Gastrocnemius medialis (tissue), 4 donors: ENCODE measurements at regions not wholly inside any gene's neighbourhood (a gene's known extent, or its start where the extent isn't known, plus 50 kb on each side); places are given as distances from the start of the nearest gene placed in this dataset.

Source experiments
- ATAC-seq, 2 donors: fragments of 150-250 bp; one replicate each; pipeline ENCODE4 v1.9.1; 2016
- DNase-seq, 2 donors: peaks; one replicate each; pipeline ENCODE4 v3.0.0-alpha.2; 2019
- H3K27ac ChIP-seq, 4 donors: fragments of 200-600 bp; sonication (generic); 1 replicate in 1 of 4; 2 replicates in 3 of 4; pipeline ENCODE4 v1.5.1; 2016 to 2018; ENCODE audit warnings: mild to moderate bottlenecking in 2 of 4, moderate library complexity in 1 of 4
- H3K27me3 ChIP-seq, 3 donors: fragments of 200-600 bp; sonication (generic) in 2 of 3; 1 replicate in 1 of 3; 2 replicates in 2 of 3; pipeline versions ENCODE4 v1.5.1 to v1.6.0; 2016 to 2019; ENCODE audit warnings: mild to moderate bottlenecking in 1 of 3, moderate library complexity in 1 of 3
- H3K36me3 ChIP-seq, 2 donors: fragments of 200-600 bp; sonication (generic) in 1 of 2; one replicate each; pipeline ENCODE4 v1.5.1; 2017 to 2018
- H3K4me1 ChIP-seq, 2 donors: fragments of 200-600 bp; sonication (generic) in 1 of 2; one replicate each; pipeline ENCODE4 v1.5.1; 2016 to 2017; ENCODE audit warnings: mild to moderate bottlenecking in 2 of 2
- H3K4me3 ChIP-seq, 4 donors: fragments of 200-600 bp; sonication (generic) in 3 of 4; 1 replicate in 1 of 4; 2 replicates in 3 of 4; pipeline ENCODE4 v1.5.1; 2016 to 2019; ENCODE audit warnings: mild to moderate bottlenecking in 2 of 4
- H3K9me3 ChIP-seq, 3 donors: fragments of 200-600 bp; sonication (generic) in 2 of 3; 1 replicate in 1 of 3; 2 replicates in 2 of 3; pipeline ENCODE4 v1.5.1; 2016 to 2019
- POLR2A ChIP-seq, 2 donors: fragments of 450-650 bp; IDR thresholded peaks; one replicate each; pipeline ENCODE4 v1.6.1; 2017; ENCODE audit warnings: antibody characterized with exemption in 2 of 2, mild to moderate bottlenecking in 2 of 2, moderate library complexity in 2 of 2
- in situ Hi-C, 4 donors: fragments of 200-750 bp; cut with MboI; loops; one replicate each; pipeline versions ENCODE4 v1.15.0 to v1.8.0; 2017; ENCODE audit warnings: low sequenced_read_pairs in 4 of 4
- intact Hi-C: fragments of 100-400 bp; cut with DNase I; formaldehyde crosslinking; loops from one replicate; pipeline ENCODE4 v1.15.1; 2023; ENCODE audit warnings: low total_unique reads
- TF ChIP-seq, protein P1 (sequence below), 5 experiments: fragments of 450-650 bp in 3 of 5; fragments of 200-600 bp in 2 of 5; sonication (generic) in 2 of 5; IDR thresholded peaks in 4 of 5; conservative IDR thresholded peaks in 1 of 5; 1 replicate in 4 of 5; 2 replicates in 1 of 5; pipeline ENCODE4 v1.5.1; 2016 to 2019; ENCODE audit warnings: antibody characterized with exemption in 5 of 5, mild to moderate bottlenecking in 3 of 5, moderate library complexity in 3 of 5

DNA sequence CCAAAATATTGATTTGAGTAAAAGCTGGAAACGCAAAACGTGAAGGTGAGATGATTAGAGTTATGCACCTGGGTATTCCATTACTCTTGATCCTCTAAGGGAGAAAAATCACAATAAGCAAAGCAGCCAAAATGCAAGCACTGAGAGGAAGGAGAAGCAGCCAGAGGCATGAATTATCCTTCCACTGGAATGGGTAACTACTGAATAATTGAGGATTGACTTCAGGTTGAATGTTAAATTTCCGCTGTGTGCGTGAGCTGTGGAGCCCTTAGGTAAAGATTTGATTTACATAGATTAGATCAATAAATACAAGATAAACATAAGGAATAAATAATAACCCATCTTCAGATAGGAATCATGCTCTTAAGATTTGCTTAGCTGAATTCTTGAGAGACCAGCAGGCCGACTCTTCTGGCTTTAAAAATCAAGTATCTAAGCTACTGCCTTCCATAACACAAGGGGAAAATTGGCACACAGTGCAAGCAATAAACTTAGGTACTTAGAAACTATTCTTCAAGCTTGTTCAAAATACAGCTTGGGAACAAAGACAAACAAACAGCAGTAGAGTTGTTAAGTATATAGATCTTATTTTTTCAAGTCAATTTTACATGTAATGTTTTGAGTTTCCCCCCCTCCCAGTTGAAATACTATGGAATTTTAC, 1459.5 kb downstream of the ZPLD1 start:
- DNase-seq (no peak), ATAC-seq (no peak)
- H3K36me3 ChIP-seq: no peaks in the 10 kb centered on the region
- in situ Hi-C loops: no loop called here
- H3K27me3 ChIP-seq: no peaks in the 10 kb centered on the region
- no peaks in the 10 kb centered on the region for H3K4me1 ChIP-seq
- H3K4me3 ChIP-seq: no peak overlapping the region
- H3K27ac ChIP-seq: no peak overlapping the region
- intact Hi-C loops: no loop called here
- TF ChIP-seq, protein P1, sequence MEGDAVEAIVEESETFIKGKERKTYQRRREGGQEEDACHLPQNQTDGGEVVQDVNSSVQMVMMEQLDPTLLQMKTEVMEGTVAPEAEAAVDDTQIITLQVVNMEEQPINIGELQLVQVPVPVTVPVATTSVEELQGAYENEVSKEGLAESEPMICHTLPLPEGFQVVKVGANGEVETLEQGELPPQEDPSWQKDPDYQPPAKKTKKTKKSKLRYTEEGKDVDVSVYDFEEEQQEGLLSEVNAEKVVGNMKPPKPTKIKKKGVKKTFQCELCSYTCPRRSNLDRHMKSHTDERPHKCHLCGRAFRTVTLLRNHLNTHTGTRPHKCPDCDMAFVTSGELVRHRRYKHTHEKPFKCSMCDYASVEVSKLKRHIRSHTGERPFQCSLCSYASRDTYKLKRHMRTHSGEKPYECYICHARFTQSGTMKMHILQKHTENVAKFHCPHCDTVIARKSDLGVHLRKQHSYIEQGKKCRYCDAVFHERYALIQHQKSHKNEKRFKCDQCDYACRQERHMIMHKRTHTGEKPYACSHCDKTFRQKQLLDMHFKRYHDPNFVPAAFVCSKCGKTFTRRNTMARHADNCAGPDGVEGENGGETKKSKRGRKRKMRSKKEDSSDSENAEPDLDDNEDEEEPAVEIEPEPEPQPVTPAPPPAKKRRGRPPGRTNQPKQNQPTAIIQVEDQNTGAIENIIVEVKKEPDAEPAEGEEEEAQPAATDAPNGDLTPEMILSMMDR (IDR thresholded peaks at IDR 0.05 in 4 of 5, conservative IDR thresholded peaks at IDR 0.05 in 1 of 5): no peak
- TF ChIP-seq POLR2A (IDR thresholded peaks at IDR 0.05): no peak
- H3K9me3 ChIP-seq: no peaks in the 10 kb centered on the region

DNA sequence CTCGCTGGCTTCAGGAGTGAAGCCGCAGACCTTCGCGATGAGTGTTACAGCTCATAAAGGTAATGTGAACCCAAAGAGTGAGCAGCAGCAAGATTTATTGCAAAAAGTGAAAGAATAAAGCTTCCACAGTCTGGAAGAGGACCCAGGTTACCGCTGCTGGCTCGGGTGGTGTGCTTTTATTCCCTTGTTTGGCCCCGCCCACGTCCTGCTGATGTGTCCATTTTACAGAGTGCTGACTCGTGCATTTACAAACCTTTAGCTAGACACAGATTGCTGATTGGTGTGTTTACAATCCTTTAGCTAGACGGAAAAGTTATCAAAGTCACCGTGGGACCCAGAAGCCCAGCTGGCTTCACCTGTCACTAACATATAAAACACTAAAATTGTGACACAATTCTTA, 1464.5 kb downstream of the ZPLD1 start:
- DNase-seq (no peak), ATAC-seq (no peak)
- TF ChIP-seq POLR2A (IDR thresholded peaks at IDR 0.05): no peak
- TF ChIP-seq, protein P1 (IDR thresholded peaks at IDR 0.05 in 4 of 5, conservative IDR thresholded peaks at IDR 0.05 in 1 of 5): no peak
- Histone ChIP-seq H3K27me3 (no peaks in the 10 kb centered on the region), H3K4me3 (no peak overlapping the region), H3K27ac (no peak overlapping the region), H3K9me3 (no peaks in the 10 kb centered on the region), H3K36me3 (no peaks in the 10 kb centered on the region), H3K4me1 (no peaks in the 10 kb centered on the region)
- in situ Hi-C loops (no loop called here), intact Hi-C loops (no loop called here)

DNA sequence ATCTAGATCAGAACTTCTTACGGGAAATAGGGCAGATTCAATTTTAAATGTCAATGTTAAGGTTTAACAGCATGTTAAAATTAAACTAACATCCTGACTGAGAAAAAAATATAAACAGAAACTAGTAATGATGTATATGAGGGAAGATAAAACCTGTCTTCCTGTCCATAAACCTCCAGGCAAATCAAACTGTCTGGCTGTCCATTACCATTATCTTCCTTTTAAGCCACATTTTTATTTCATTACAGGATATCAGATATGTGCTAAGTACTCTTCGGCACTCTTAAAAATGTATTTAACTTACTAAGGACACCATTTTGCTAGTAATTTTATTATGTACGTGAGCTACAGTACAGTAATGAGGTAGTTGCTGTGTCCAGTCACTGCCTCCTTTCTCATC, 1461.7 kb upstream of the ALCAM start:
- DNase-seq (no peak), ATAC-seq (no peak)
- Histone ChIP-seq H3K36me3 (no peaks in the 10 kb centered on the region), H3K27ac (no peak overlapping the region), H3K4me1 (no peaks in the 10 kb centered on the region), H3K4me3 (no peak overlapping the region), H3K27me3 (no peaks in the 10 kb centered on the region), H3K9me3 (no peaks in the 10 kb centered on the region)
- TF ChIP-seq POLR2A (IDR thresholded peaks at IDR 0.05): no peak
- TF ChIP-seq, protein P1 (IDR thresholded peaks at IDR 0.05 in 4 of 5, conservative IDR thresholded peaks at IDR 0.05 in 1 of 5): no peak
- intact Hi-C loops: no loop called here
- in situ Hi-C loops: loop anchor here in 1 of 4 donors (25.0 kb wide), 1 partner anchor 93 kb away; no protein-coding TSS in a partner anchor

DNA sequence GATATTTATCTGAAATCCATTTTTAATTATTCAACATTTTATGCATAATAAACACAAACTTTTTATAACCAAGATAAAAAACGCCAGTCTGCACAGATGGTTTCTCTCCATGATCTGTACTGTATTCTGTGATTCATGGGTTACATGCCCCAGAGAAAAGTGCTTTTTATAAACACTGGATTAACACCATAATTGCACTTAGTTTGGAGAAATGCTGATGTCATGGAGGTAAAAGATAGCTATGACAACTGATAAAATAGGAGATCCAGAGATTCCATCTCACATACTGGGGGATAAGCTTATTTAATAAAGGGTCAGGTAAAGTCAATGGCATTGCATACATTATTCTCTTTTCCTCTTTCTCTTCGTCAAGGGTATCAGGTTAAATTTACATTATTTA, 1460.4 kb upstream of the ALCAM start:
- H3K9me3 ChIP-seq: no peaks in the 10 kb centered on the region
- no peak for ATAC-seq
- TF ChIP-seq, protein P1 (IDR thresholded peaks at IDR 0.05 in 4 of 5, conservative IDR thresholded peaks at IDR 0.05 in 1 of 5): no peak
- TF ChIP-seq POLR2A (IDR thresholded peaks at IDR 0.05): no peak
- no peak for DNase-seq
- intact Hi-C loops: no loop called here
- no peaks in the 10 kb centered on the region for H3K36me3 ChIP-seq
- no peaks in the 10 kb centered on the region for H3K4me1 ChIP-seq
- H3K27ac ChIP-seq: no peak overlapping the region
- no peaks in the 10 kb centered on the region for H3K27me3 ChIP-seq
- in situ Hi-C loops: loop anchor here in 1 of 4 donors (25.0 kb wide), 1 partner anchor 94 kb away; no protein-coding TSS in a partner anchor
- no peak overlapping the region for H3K4me3 ChIP-seq

DNA sequence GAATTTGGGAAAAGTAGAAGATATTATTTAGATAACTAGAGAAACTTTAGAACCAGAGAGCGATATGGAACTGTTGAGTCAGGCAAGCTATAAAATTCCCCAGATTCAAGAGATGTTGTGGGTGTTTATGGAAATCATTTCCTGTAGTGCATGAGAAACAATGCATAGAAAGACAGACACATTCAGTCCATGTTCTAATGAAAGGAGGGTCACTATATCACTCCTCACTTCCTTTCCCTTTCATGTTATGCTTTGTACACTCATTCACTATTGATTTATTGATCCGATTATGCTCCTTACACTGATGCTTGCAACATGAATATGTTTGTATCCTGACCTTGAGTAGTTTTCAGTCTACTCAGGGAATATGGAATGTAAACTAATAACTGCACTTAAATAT, 1459.9 kb upstream of the ALCAM start:
- DNase-seq: no peak
- no peaks in the 10 kb centered on the region for H3K9me3 ChIP-seq
- H3K36me3 ChIP-seq: no peaks in the 10 kb centered on the region
- no peaks in the 10 kb centered on the region for H3K4me1 ChIP-seq
- ATAC-seq: no peak
- no peaks in the 10 kb centered on the region for H3K27me3 ChIP-seq
- H3K4me3 ChIP-seq: no peak overlapping the region
- intact Hi-C loops: no loop called here
- in situ Hi-C loops: loop anchor here in 1 of 4 donors (25.0 kb wide), 1 partner anchor 95 kb away; no protein-coding TSS in a partner anchor
- TF ChIP-seq, protein P1 (IDR thresholded peaks at IDR 0.05 in 4 of 5, conservative IDR thresholded peaks at IDR 0.05 in 1 of 5): no peak
- no peak for TF ChIP-seq POLR2A (IDR thresholded peaks at IDR 0.05)
- H3K27ac ChIP-seq: no peak overlapping the region
